KG1 (cell line): ENCODE measurements at regions not wholly inside any gene's neighbourhood (a gene's known extent, or its start where the extent isn't known, plus 50 kb on each side); places are given as distances from the start of the nearest gene placed in this dataset.
"Not testable (repeated sequence)": the region's sequence is repeated elsewhere in the genome, so short reads cannot be mapped to it uniquely, and the experiment has no call there.

Experiments
- DNase-seq: peaks from one replicate; lab custom pipeline; 2025; lab: John Stamatoyannopoulos, UW

DNA sequence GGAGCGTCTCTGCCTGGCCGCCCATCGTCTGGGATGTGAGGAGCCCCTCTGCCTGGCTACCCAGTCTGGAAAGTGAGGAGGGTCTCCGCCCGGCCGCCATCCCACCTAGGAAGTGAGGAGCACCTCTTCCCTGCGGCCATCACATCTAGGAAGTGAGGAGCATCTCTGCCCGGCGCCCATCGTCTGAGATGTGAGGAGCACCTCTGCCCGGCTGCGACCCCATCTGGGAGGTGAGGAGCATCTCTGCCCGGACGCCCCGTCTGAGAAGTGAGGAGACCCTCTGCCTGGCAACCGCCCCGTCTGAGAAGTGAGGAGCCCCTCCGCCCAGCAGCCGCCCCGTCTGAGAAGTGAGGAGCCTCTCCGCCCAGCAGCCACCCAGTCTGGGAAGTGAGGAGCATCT, 84.5 kb downstream of the IDS start:
- not testable (repeated sequence) for DNase-seq

DNA sequence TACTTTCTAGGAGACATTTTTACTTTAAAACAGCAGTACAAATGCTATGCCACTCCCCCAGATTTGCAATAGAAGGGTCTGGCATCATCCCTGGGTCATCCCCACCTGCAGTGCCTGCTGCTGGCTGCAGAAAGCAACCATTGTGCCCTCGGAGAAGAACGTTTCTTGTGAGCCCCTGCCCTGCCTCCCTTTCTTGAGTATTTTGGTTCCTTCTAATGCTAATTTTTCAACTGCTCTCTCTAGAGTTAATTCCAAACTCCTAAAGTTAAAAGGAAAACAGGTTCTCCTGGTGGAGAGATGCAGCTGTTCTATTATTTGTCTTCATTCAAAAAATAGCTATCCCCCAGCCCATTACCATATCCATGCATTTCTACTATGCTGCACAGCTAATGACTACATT, 107.1 kb downstream of the IDS start:
- no peak for DNase-seq

DNA sequence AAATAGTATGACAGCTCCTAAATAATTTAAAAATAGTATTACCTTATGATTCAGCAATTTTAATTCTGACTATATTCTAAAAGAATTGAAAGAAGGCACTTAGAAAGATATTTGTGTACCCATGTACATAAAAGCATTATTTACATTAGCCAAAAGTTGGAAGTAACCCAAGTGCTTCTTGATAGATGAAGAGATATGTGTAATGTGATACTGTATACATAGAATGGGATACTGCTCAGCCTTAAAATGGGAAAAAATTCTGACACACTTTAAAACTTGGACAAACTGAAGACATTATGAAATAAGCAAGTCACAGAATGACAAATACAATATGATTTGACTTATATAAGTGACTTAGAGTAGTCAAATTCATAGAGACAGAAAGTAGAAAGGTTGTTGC, 112.2 kb downstream of the IDS start:
- no peak for DNase-seq

DNA sequence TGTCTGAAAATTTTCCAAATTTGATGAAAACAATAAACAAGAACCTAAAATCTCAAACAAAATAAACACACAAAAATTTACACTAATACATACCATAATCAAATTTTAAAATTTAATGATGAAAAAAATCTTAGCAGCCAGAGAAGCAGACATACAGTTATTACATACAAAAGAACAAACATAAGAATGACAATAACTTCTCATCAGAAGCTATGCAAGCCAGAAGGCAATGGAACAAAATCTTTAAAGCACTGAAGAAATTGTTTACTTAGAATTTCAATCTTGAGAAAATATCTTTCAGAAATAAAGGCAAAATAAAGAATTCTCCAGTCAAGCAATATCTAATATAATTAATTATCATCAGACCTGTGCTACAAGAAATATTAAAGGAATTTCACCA, 121.3 kb downstream of the IDS start:
- no peak for DNase-seq

DNA sequence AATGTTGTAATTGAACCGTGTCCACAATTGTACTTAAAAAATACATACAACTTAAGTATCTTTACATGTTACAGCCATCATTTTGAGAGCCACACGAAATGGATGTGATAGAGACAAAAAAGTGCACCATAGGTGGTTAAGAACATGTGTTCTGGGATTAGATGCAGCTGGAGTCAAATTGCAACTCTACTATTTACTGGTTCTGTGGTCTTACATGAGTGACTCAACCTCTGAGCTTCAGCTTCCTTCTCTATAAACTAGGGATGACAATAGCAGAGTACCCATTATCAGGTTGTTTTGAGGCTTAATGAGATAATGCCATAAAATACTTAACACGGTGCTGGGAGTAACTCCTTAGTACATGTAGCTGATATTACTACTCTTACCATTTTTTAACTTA, 130.4 kb downstream of the IDS start:
- no peak for DNase-seq

DNA sequence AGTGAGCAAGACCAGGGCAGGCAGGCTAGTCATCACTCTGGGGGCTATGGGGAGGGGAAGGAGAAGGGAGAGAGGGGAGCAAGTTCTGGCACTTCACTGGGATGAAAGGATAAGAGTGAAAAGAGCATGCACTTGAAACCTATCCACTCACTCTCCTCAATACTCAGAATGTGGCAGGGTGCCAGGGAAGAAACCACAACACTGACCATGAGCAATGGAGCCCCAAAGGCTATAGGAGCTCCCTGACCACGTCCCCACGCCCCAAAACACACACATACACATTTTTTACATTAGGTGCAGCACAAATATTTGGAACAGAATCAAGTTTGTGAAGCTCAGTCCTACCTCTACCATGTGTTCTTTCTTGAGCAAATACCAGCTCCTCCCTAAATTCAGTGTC, 132.2 kb downstream of the IDS start:
- no peak for DNase-seq

DNA sequence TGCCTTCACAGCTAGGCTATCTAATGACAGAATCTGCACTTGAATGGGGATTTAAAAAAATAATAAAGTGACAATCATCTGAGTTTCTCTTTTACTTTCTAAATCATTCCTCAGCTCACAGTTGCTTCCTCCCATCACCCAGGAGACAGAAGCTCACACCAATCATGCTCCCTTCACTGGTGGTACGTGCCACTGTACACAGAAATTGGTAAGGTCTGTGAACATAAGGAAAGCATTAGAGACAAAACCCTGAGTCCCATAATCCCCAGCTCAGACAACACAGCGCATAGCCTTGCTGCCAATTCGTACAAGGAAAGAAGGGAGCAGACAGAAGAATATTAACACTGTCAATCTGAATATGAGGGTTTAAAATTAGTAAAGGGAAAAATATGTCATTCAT, 133.1 kb downstream of the IDS start:
- DNase-seq: no peak

DNA sequence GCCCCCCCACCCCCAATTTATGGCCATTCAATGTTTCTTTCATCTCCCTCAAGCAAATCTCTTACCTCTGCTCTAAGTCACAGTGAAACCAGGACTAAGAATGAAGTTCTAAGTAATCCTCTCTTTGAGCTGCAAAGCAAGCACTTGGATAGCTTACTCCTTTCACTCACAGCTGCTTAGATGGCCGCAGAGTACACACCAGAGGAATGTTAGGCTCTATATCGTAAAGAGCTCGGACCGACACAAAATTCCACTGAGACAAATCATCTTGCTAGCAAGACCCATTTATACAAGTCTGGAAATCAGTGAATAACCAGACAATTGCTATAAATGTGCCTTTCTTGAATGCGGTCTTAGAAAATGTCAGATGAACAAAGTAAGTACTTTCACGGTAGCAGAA, 135.0 kb downstream of the IDS start:
- no peak for DNase-seq

DNA sequence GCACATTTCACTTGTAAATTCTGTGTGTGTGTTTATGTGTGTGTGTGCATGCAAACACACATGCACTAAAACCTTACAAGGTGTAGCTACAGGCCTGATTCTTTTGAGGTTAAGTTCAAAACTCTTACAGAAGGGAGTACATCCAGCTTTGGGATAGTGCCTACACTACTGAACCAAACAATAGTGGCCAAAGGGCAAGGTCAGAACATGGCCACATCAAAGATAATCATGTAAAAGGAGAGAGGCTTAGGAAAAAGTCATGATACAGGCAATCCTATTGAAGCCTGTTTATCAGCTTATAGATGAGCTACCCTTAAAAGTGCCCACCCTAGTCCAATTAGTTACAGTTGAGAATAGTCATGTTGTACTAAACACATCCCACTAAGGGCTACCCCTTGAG, 139.6 kb downstream of the IDS start:
- no peak for DNase-seq

DNA sequence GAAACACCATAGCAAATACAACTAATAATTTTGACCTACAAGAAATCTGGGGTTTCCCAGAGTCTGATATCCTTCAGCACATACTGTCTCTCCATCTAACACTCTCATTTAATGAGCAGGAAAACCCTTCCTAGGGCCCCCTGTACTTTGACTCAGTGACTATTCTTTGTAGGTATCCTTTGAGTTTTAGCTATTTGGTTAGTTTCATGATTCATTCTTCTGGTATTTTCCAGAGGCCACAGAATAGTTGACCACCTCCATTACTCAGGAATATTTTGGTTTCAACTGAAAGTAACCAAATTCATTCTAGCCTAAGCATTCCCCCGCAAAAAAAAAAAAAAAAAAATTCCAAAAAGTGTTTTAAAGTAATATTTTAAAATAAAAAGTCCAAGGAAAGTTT, 140.0 kb downstream of the IDS start:
- DNase-seq: no peak

DNA sequence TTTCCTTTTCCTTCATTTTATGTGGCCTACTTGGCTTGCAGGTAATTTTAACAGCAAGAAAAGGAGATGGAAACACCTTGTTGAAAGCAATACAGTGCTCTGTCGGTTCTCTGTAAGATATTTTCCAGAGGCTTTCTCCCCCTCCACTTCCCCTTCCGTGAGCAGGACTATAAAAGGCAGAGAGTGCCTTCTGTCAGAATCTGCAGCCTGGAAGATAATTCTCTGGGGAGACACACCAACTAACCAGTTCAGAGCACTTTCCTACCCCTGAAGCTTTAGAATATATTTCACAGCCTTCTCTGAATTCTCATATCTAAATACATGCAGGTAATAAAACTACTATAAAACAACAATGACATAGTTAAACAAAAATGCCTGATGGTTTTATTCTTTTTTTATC, 141.1 kb downstream of the IDS start:
- DNase-seq: no peak

DNA sequence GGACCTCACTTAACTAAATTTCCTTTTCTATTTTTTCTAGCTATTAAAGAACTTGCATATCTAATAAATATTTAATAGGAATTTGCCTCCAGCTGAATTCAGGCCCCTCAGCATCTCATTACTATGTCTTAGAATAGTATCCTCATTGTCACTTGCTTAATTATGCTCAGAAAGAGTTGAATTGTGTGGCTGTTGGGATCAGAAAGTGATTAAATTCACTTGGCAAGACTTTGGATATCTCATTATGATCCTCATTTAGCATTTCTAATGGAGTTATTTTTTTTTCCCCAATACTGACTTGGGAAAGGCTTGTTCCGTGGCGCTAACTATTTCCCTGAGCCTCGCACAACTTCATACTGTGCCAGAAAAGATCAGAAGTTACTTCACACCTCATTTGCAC, 158.8 kb downstream of the IDS start:
- DNase-seq: no peak

DNA sequence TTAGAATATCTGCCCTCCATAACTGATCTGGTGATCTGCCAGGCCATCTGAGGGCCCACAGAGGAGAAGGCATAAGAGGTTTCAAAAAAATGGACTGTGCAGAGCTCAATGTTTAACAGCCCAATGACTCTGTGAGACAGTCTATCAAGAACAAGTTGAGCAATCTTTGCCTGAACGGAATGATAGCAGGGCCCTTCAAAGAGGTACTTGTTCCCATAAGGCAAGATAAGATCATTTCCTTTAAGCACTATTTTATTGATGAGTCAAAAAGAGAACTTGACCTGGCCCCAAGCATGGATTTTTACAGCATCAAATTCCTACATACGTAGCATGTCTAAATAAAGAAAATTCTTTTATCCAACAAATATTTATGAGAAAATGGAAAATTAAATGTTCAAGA, 182.8 kb downstream of the IDS start:
- no peak for DNase-seq

DNA sequence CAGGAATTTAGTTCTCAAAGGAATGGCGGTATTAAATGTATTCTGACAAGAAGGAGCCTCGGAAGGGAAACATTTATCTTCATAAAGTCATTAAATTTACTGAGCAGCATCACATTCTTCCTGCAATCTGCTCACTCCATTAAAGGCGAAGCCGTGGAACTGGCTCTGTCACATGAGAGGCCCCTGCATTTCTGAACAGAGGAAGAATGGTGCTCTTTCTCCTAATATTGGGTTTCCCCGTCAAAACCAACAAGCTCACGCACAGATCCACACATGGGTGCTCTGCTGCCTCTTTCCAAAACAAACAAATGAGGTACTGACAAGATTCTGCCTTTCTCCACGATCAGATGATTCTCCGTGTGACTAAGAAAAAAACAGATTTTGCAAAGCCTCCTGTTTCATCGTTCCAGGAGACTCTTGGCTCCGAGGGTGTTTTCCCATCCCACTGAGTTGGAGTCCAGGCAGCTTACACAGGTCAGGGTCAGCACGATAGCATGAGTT, 191.2 kb downstream of the IDS start:
- no peak for DNase-seq

DNA sequence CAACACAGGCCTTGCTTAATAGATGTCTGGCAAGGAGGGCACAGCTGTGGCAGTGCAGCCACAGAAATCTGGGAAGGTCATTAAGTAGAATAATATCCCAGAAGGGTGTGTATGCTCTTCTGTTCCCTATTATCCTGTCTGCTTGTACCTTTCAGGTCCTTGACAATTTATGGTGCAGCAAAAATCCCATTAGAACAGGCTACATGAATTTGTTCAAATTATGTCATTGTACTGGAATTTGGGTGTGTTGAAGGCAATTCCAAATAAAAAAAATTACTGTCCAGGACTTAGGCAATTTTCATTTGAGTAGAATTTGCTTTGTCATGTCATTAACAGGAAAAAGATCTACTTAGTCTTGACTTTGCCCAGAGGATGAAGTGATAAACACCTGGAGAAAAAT, 192.1 kb downstream of the IDS start:
- no peak for DNase-seq

DNA sequence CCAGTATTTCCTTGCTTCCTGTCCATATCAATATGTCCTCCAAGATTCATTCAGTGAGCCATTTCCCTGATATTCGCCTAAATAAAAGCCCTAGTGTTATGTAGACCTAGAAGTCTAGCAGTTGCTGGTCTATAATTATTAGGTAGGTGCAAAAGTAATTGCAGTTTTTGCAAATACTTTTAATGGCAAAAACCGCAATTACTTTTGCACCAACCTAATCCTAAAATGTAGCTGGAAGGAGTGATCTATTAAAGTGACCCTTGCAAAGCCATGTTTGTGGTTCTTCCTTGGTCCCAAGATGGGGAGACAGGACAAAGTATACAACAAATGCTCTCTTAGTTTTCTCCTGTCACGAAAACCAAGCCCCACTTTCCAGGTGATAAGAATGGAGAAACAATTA, 193.0 kb downstream of the IDS start:
- DNase-seq: no peak

DNA sequence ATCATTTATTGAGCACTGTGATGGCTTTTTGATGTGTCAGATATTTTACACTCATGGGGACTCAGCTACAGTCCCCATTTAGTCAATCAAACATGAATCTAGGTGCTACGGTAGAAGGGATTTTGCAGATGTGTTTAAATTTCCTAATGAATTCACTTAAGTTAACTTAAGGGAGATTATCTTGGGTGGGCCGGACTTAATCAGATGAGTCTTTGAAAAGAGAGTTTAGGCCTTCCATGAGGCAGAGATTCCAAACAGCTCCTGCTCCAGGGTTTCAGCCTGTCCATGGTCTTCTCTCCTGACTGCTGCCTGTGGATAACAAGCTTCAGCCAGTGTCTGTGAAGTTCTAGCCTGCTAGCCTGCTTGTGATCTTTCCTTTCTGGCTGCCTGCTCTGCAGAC, 202.4 kb downstream of the IDS start:
- no peak for DNase-seq

DNA sequence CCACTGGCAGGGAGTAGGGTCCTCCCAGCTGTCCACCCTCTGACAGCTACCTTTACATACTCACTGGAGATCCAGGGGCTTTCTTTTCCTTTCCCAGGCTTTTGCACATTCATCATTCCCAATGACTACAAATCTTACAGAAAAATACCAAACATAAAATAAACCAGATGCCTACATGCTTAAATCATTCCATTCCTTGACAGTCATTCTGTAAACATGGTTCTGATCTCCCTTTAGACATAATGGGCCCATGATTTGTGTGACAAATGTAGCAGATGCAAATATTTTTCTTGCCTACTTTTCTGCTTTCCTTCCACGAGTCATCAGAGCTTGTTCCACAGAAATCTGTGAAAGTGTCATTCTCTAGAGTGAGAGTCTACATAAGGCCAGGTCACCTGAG, 207.0 kb downstream of the IDS start:
- no peak for DNase-seq

DNA sequence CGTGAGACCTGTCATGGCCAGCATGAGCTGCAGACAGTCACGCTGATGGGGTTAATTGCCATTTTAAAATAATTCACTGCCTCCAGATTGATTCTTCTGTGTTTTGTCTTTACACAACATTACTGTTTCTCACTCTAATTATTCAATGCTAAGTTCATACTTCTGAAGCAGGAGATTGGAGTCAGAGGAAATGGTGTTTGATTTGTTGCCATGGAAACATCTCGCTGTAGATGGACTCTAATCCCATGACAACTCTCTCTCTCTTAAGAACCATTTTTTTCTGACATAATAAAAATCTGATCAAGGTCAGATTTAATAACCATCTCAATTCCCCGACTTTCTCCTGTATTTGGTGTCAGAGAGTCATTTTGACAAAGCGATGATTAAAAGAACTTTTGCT, 209.0 kb downstream of the IDS start:
- no peak for DNase-seq

DNA sequence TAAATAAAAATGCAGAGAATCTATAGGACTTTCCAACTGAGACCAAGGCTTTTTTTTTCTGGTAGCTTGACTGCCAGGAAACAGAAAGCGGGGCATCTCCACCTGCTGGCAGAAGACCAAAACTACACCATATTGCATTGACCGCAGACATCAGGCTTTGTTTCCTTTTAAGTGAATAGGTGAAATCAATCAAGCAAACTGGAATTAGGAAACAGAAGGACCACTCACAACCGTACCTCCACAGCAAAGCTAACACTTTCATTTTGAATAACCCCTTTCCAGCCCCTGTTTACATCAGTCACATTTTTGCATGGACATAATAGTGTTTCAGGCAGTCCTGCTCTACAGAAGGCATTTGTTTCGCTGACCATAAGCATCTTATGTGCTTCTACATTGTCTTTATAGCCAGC, 218.2 kb downstream of the IDS start:
- DNase-seq: peak; percentile 24

DNA sequence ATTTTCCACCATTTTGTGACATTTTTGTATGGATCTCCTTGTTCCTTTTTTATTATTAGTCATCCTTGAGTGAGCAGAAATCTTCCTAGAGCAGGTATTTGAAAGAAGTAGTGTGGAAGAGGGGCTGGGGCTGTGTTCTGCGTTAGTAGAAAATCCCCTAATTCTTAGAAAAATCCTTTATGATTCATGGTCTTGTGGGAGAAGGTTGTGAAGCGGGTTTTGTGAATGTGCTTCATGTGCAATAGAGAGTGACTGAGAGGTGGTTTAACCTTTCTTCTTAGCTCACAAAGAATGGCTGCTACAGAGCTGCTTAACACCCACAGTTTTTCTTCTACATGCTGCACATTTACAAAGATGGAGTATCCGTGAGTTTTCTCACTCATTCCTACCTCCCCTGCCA, 220.5 kb downstream of the IDS start:
- no peak for DNase-seq

DNA sequence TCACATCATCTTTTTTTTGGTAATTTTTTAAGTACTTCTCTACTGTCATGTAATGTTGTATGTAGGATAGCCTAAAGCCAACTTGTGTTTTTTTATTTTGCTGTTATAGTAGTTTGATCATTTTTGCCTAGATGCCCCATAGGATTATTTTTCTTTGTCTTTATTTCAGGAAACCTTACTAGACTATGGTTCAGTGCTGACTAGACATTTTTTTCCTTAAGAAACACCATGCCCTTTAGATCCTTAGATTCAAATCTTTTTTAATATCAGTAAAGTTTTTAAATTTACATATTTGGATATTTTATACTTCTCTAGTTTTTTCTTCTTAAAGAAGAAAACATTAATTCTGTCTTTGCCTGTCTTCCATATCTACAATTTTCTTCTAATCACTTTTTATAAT, 221.3 kb downstream of the IDS start:
- DNase-seq: no peak

DNA sequence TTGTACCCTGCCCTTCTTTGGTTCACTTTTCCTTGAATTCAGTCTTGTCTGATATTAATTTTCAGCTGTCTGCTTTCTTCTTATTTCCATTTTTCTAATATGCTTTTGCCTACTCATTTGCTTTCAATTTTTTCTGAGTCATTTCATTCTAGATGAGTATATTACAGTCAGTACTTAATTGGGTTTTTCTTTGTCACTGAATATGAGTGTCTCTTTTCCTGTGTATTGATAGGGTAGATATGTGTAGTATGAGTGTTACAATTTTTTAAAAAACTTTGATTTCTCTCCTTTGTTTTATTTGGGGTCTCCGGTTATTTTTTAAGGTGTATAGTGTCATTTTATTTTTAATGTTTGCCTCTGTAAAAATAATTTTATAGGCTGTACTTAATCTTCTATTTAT, 222.2 kb downstream of the IDS start:
- DNase-seq: no peak

DNA sequence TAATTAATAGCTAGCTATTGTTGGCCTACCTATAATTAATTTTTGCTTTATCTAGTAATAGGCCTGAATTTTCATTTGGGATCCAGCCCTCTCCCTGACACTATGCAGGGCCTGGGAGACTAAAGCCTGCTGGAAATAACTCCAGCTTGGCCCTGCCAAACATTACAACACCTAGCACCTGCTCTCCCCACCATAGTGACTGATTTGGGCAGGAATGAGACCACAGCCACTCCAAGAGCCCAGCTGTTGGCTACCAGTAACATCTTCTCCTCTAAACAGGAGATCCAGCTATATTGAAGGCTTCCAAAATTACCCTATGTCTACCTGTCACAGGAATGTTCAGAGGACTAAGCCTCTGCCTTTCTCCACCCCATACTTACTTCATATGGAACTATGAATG, 225.1 kb downstream of the IDS start:
- DNase-seq: no peak

DNA sequence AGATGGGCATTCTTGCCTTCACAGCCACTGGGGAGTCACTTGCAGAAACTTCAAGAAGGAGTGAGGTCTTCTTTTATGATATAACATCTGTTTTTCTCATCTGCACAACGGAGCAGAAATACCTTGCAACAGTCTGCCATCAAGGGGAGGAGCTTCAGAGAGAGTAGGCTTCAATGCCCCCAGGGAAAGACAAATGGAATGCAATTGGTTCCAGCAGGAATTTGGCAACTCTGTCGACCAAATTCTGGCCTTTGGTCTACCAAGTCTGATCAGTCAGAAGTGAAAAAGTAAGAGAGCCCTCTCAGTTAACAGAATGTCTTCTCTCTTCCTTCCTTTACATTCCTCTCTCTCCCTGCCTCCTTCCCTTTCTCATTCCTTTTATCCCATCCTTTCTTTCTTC, 229.3 kb downstream of the IDS start:
- DNase-seq: no peak
